Esophagus (tissue), 2 donors: ENCODE measurements at regions not wholly inside any gene's neighbourhood (a gene's known extent, or its start where the extent isn't known, plus 50 kb on each side); places are given as distances from the start of the nearest gene placed in this dataset.
"Not testable (repeated sequence)": the region's sequence is repeated elsewhere in the genome, so short reads cannot be mapped to it uniquely, and the experiment has no call there.

ENCODE experiments used
- H3K27ac ChIP-seq, 2 donors: one replicate each; pipeline ENCODE4 v1.5.1; 2013; ENCODE audit warnings: low read depth in 2 of 2, mild to moderate bottlenecking in 2 of 2, inconsistent platforms in 1 of 2, low read length in 1 of 2, moderate library complexity in 1 of 2
- H3K27me3 ChIP-seq, 2 donors: one replicate each; pipeline ENCODE4 v1.6.1; 2013; ENCODE audit warnings: low read length in 2 of 2, control low read depth in 1 of 2, mild to moderate bottlenecking in 1 of 2; ENCODE audit not compliant: insufficient read depth in 2 of 2, control insufficient read depth in 1 of 2
- H3K36me3 ChIP-seq, 2 donors: one replicate each; pipeline ENCODE4 v1.6.1; 2013; ENCODE audit warnings: low read length in 1 of 2; ENCODE audit not compliant: control insufficient read depth in 2 of 2, insufficient read depth in 2 of 2
- H3K4me1 ChIP-seq, 2 donors: one replicate each; pipeline ENCODE4 v1.6.1; 2013; ENCODE audit warnings: low read length in 1 of 2; ENCODE audit not compliant: control insufficient read depth in 2 of 2, insufficient read depth in 2 of 2
- H3K4me3 ChIP-seq, 2 donors: one replicate each; pipeline ENCODE4 v1.5.1; 2013; ENCODE audit warnings: low read length in 2 of 2, mild to moderate bottlenecking in 2 of 2, low read depth in 1 of 2, moderate library complexity in 1 of 2
- H3K9me3 ChIP-seq, 2 donors: one replicate each; pipeline ENCODE4 v1.6.1; 2013; ENCODE audit warnings: mild to moderate bottlenecking in 2 of 2, low read depth in 1 of 2, low read length in 1 of 2, moderate library complexity in 1 of 2; ENCODE audit not compliant: control insufficient read depth in 2 of 2, insufficient read depth in 1 of 2
- WGBS, 2 donors: extraction: QIAGEN DNeasy Blood & Tissue Kit; methylation state at CpG; one replicate each; pipeline ENCODE4 v1.1.7; 2013; 5-methylcytosine and 5-hydroxymethylcytosine counted together
- donor health status: healthy with polysubstance abuse.
- donor health status: Bipolar disorder and iron deficiency.

DNA sequence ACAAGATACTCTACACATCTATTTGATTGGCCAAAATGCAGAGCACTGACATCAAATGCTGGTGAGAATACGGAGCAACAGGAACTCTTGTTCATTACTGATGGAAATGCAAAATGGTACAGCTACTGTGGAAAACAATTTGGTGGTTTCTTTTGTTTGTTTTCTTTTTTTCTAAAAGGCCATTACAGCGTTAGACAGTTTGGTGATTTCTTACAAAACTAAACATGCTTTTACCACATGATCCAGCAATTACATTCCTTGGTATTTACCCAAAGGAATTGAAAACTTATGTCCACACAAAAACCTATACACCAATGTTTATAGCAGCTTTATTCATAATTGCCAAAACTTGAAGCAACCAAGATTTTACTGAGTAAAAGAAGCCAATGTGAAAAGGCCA lies 66.4 kb upstream of the FBXO28 start:
- no peaks in the 10 kb centered on the region for H3K4me1 ChIP-seq

DNA sequence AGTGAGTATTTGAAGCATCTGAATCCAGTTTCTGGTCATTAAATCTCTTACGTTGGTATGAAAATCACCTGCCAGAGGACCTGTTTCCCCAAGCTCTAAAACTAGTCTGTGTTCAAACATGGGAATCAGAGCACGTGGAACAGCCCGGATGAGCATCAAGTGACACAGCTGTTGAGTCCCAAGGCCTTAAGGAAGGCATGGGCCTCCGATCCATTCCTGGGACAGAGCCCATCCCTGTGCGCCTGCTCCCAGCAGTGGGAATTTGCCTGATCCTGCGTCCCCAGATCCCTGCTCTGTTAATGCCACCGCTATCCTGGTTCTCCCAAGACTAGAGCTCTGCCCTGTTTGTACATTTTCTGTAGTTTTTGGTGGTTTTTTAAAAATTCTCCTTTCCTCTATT lies 68.4 kb upstream of the FBXO28 start:
- 71 to 78% methylated on average over 7 of the region's 7 CpGs for WGBS, 2 donors
- H3K4me1 ChIP-seq: no peaks in the 10 kb centered on the region
- H3K9me3 ChIP-seq: no peaks in the 10 kb centered on the region
- H3K36me3 ChIP-seq: no peaks in the 10 kb centered on the region
- no peak overlapping the region for H3K27ac ChIP-seq
- H3K27me3 ChIP-seq: no peaks in the 10 kb centered on the region
- H3K4me3 ChIP-seq: no peak overlapping the region

More for the DNA sequence above, 66.4 kb upstream of the FBXO28 start:
- no peaks in the 10 kb centered on the region for H3K36me3 ChIP-seq
- 71 to 76% methylated on average over 2 of the region's 2 CpGs for WGBS, 2 donors
- no peaks in the 10 kb centered on the region for H3K9me3 ChIP-seq
- no peaks in the 10 kb centered on the region for H3K27me3 ChIP-seq
- no peak overlapping the region for H3K4me3 ChIP-seq
- H3K27ac ChIP-seq: no peak overlapping the region

GRCh38 chr1:224044420-224044819 lies 69.5 kb upstream of the FBXO28 start:
- Histone ChIP-seq H3K36me3 (no peaks in the 10 kb centered on the region), H3K4me3 (no peak overlapping the region), H3K27me3 (no peaks in the 10 kb centered on the region), H3K27ac (no peak overlapping the region), H3K9me3 (no peaks in the 10 kb centered on the region), H3K4me1 (no peaks in the 10 kb centered on the region)
- WGBS, 2 donors: 89 to 91% methylated on average over 4 of the region's 4 CpGs

DNA sequence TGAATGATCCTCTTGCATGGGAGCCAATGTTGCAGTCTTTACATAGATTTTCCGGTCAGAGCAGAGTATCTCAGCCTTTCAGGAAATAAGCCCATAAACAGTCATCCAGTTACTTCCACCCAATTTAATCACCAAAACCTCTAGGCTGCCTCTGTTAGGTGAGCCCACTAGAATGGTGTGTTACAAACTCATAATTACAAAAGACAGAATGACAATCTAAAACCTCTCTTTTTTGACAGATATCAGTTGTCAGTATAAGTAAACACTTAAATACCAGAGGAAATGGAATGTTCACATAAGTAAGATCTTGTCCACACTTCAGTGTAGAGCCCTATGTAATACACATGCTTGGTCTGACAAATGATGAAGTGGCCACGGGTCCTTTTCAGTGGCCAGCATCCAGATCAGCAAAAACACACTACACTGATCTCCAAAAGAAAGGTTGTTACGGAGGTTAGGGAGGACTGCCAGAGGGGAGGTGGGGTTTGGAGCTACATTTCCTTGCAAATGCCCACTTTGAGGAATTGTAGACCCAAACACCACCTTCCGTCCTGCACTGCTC lies 71.3 kb upstream of the FBXO28 start:
- Histone ChIP-seq H3K9me3 (no peaks in the 10 kb centered on the region), H3K36me3 (no peaks in the 10 kb centered on the region), H3K27ac (no peak overlapping the region), H3K27me3 (no peaks in the 10 kb centered on the region), H3K4me3 (no peak overlapping the region), H3K4me1 (no peaks in the 10 kb centered on the region)
- 58 to 70% methylated on average over 4 of the region's 4 CpGs for WGBS, 2 donors

- no peaks in the 10 kb centered on the region for H3K27me3 ChIP-seq
- no peaks in the 10 kb centered on the region for H3K4me1 ChIP-seq
- H3K4me3 ChIP-seq: no peak overlapping the region
- WGBS, 2 donors: 57 to 63% methylated on average over 3 of the region's 3 CpGs
- H3K9me3 ChIP-seq: no peaks in the 10 kb centered on the region
- H3K27ac ChIP-seq: no peak overlapping the region
- H3K36me3 ChIP-seq: no peaks in the 10 kb centered on the region
These were observed 72.9 kb upstream of the FBXO28 start for GRCh38 chr1:224041032-224041431.

- H3K27me3 ChIP-seq, H3K4me1 ChIP-seq, H3K4me3 ChIP-seq, H3K27ac ChIP-seq, H3K9me3 ChIP-seq, H3K36me3 ChIP-seq: not testable (repeated sequence)
These were observed 73.5 kb upstream of the FBXO28 start for GRCh38 chr1:224040423-224040822.

- not testable (repeated sequence) for H3K27me3 ChIP-seq, H3K4me3 ChIP-seq, H3K36me3 ChIP-seq, H3K4me1 ChIP-seq, H3K9me3 ChIP-seq, H3K27ac ChIP-seq
- WGBS, 2 donors: 81 to 87% methylated on average over 5 to 6 of the region's 6 CpGs
These were observed 73.9 kb upstream of the FBXO28 start for GRCh38 chr1:224040006-224040405.

GRCh38 chr1:224038832-224039231 lies 75.1 kb upstream of the FBXO28 start:
- H3K36me3 ChIP-seq, H3K4me3 ChIP-seq, H3K27me3 ChIP-seq, H3K27ac ChIP-seq, H3K9me3 ChIP-seq, H3K4me1 ChIP-seq: not testable (repeated sequence)
- WGBS, 2 donors: 73 to 82% methylated on average over 2 of the region's 2 CpGs

DNA sequence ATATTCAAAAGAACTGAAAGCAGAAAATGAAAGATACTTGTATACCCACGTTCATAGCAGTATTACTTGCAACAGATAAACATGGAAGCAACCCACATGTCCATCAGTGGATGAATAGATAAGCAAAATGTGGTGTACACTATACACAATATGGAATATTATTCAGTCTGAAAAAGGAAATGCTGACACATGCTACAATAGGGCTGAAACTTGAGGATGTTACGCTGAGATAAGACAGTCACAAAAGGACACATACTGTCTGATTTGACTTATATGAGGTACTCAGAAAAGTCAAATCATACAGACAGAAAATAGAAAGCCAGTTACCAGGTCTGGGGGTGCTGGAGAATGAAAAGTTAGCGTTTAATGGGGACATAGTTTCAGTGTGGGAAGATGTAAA lies 76.5 kb upstream of the FBXO28 start:
- not testable (repeated sequence) for H3K27me3 ChIP-seq, H3K36me3 ChIP-seq, H3K4me1 ChIP-seq, H3K27ac ChIP-seq, H3K9me3 ChIP-seq, H3K4me3 ChIP-seq
- 73 to 89% methylated on average over 3 of the region's 3 CpGs for WGBS, 2 donors

GRCh38 chr1:224032608-224033276 lies 81.2 kb upstream of the FBXO28 start:
- H3K27ac ChIP-seq, H3K36me3 ChIP-seq, H3K4me3 ChIP-seq, H3K4me1 ChIP-seq, H3K27me3 ChIP-seq, H3K9me3 ChIP-seq: not testable (repeated sequence)
- 42 to 57% methylated on average over 1 of the region's 3 CpGs for WGBS, 2 donors
